Endothelial cell (in vitro differentiated cells): ENCODE measurements at regions not wholly inside any gene's neighbourhood (a gene's known extent, or its start where the extent isn't known, plus 50 kb on each side); places are given as distances from the start of the nearest gene placed in this dataset.
"Not testable (repeated sequence)": the region's sequence is repeated elsewhere in the genome, so short reads cannot be mapped to it uniquely, and the experiment has no call there.

Experiments used
- DNase-seq: peaks from one replicate; pipeline ENCODE4 v3.0.0; 2021; ENCODE audit warnings: low spot score
- H3K27ac Mint-ChIP-seq: one replicate; pipeline ENCODE4 v1.8.0; 2021; ENCODE audit warnings: mixed read lengths, inconsistent platforms; ENCODE audit not compliant: unreplicated experiment
- H3K27me3 Mint-ChIP-seq: one replicate; pipeline ENCODE4 v1.8.0; 2021; ENCODE audit warnings: mild to moderate bottlenecking, moderate library complexity, mixed read lengths, inconsistent platforms; ENCODE audit not compliant: unreplicated experiment
- H3K36me3 Mint-ChIP-seq: one replicate; pipeline ENCODE4 v1.8.0; 2021; ENCODE audit warnings: mild to moderate bottlenecking, low read depth, mixed read lengths, inconsistent platforms; ENCODE audit not compliant: unreplicated experiment
- H3K4me1 Mint-ChIP-seq: one replicate; pipeline ENCODE4 v1.8.0; 2021; ENCODE audit warnings: mild to moderate bottlenecking, mixed read lengths, inconsistent platforms; ENCODE audit not compliant: unreplicated experiment
- H3K4me3 Mint-ChIP-seq: one replicate; pipeline ENCODE4 v1.8.0; 2021; ENCODE audit warnings: mild to moderate bottlenecking, mixed read lengths, inconsistent platforms; ENCODE audit not compliant: unreplicated experiment
- H3K9me3 Mint-ChIP-seq: one replicate; pipeline ENCODE4 v1.8.0; 2021; ENCODE audit warnings: mixed read lengths, inconsistent platforms; ENCODE audit not compliant: unreplicated experiment
- TF ChIP-seq, protein P1 (sequence below): fragments of 200-600 bp; sonication (generic); IDR thresholded peaks from one replicate; pipeline ENCODE4 v1.5.0; 2021; ENCODE audit warnings: antibody characterized with exemption; ENCODE audit not compliant: unreplicated experiment

DNA sequence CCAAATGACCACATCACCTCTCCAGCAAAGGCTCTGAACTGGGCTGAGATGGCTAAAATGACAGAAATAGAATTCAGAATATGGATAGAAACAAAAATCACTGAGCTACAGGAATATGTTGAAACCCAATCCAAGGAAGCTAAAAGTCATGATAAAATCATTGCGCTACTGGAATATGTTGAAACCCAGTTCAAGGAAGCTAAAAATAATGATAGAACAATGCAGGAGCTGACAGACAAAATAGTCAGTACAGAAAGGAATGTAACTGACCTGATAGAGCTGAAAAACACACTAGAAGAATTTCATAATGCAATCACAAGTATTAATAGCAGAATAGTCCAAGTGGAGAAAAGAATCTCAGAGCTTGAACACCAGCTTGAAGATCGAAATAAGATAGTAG, 394.9 kb upstream of the GRAMD2B start:
- Mint-ChIP-seq H3K36me3 (peaks cover 5% of the 10 kb centered on the region), H3K27me3 (peaks cover 1% of the 10 kb centered on the region), H3K9me3 (peaks cover 8% of the 10 kb centered on the region), H3K4me3 (no peak overlapping the region), H3K27ac (no peak overlapping the region), H3K4me1 (no peaks in the 10 kb centered on the region)
- TF ChIP-seq, protein P1, sequence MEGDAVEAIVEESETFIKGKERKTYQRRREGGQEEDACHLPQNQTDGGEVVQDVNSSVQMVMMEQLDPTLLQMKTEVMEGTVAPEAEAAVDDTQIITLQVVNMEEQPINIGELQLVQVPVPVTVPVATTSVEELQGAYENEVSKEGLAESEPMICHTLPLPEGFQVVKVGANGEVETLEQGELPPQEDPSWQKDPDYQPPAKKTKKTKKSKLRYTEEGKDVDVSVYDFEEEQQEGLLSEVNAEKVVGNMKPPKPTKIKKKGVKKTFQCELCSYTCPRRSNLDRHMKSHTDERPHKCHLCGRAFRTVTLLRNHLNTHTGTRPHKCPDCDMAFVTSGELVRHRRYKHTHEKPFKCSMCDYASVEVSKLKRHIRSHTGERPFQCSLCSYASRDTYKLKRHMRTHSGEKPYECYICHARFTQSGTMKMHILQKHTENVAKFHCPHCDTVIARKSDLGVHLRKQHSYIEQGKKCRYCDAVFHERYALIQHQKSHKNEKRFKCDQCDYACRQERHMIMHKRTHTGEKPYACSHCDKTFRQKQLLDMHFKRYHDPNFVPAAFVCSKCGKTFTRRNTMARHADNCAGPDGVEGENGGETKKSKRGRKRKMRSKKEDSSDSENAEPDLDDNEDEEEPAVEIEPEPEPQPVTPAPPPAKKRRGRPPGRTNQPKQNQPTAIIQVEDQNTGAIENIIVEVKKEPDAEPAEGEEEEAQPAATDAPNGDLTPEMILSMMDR, result no peak
- no peak for DNase-seq

DNA sequence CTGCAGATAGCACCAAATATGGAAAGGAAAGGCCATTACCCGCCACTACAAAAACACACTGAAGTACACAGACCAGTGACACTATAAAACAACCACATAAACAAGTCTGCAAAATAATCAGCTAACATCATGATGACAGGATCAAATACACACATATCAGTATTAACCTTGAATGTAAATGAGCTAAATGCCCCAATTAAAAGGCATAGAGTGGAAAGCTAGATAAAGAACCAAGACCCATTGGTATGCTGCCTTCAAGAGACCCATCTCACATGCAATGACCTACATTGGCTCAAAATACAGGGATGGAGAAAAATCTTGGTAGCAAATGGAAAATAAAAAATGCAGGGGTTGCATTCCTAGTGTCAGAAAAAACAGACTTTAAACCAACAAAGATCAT, 393.9 kb upstream of the GRAMD2B start:
- not testable (repeated sequence) for H3K9me3 Mint-ChIP-seq, H3K27me3 Mint-ChIP-seq, H3K27ac Mint-ChIP-seq, H3K4me1 Mint-ChIP-seq, DNase-seq, H3K36me3 Mint-ChIP-seq, H3K4me3 Mint-ChIP-seq

DNA sequence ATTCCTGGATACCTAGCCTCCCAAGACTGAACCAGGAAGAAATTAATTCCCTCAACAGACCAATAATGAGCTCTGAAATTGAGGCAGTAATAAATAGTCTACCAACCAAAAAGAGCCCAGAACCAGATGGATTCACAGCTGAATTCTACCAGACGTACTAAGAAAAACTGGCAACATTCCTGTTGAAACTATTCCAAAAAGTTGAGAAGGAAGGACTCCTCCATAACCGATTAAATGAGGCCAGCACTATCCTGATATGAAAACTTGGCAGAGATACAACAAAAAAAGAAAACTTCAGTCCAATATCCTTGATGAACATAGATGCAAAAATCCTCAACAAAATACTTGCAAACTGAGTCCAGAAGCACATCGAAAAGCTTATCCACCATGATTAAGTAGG, 392.5 kb upstream of the GRAMD2B start:
- DNase-seq, result no peak
- Mint-ChIP-seq H3K4me1 (no peaks in the 10 kb centered on the region), H3K27ac (no peak overlapping the region), H3K9me3 (peaks cover 8% of the 10 kb centered on the region), H3K27me3 (peaks cover 1% of the 10 kb centered on the region), H3K4me3 (no peak overlapping the region), H3K36me3 (peaks cover 5% of the 10 kb centered on the region)
- TF ChIP-seq, protein P1, result no peak

DNA sequence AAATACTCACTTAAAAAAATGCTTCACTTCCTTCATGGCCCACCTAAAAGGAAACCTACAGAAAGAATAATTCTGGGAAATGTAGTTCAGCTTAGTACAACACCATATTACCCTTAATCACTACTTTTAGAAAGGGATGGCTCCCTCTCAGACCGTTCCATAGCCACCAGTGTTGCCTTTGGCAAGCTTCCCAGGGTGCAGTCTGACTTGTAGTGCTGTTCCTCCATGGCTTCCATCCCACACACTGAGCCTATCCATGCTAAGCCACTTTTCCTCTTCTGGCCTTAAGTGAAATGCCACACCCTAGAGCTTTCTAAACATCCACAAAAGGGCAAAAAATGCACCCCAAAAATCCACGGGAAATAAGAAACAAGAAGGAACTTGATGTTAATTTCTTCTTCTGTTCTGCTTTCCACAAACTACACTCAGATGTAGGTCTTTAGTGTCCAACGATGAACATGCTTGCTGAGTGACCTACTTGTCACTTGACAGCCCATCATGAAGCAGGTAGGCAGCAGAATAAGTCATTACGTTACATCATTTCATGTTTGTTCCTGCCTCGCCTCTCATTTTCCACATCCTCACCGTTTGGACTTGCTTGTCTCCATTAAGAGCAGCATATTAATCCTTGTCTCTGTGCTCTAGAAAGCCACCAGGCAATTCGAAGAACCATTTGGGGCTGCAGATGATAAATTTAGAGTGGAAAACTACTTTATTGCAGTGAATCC, 391.1 kb upstream of the GRAMD2B start:
- H3K36me3 Mint-ChIP-seq, result no peaks in the 10 kb centered on the region
- H3K4me3 Mint-ChIP-seq, result no peak overlapping the region
- peaks cover 8% of the 10 kb centered on the region for H3K9me3 Mint-ChIP-seq
- DNase-seq, result no peak
- TF ChIP-seq, protein P1, result no peak
- H3K27me3 Mint-ChIP-seq, result peaks cover 3% of the 10 kb centered on the region
- H3K27ac Mint-ChIP-seq, result no peak overlapping the region
- H3K4me1 Mint-ChIP-seq, result no peaks in the 10 kb centered on the region

DNA sequence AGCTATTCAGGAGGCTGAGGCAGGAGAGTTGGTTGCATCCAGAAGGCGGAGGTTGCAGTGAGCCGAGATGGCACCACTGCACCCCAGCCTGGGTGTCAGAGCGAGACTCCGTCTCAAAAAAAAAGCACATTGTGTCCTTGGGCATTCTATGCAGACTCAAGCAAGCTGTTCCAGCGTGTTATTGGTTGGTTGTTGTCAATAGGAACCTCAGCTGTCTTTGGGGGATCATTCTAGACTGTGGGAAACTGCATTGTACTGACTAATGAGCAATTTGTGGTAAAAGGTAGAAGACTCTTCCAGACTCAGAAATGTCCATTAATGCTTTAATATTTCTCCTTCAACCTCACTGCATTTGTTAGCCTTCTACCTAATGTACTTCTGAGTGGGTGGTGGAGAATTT, 379.5 kb upstream of the GRAMD2B start:
- Mint-ChIP-seq H3K9me3 (no peaks in the 10 kb centered on the region), H3K27me3 (no peaks in the 10 kb centered on the region), H3K27ac (no peak overlapping the region), H3K4me3 (no peak overlapping the region), H3K4me1 (no peaks in the 10 kb centered on the region), H3K36me3 (no peaks in the 10 kb centered on the region)
- DNase-seq, result no peak
- TF ChIP-seq, protein P1, result no peak
